GM12878 (cell line): ENCODE measurements at regions not wholly inside any gene's neighbourhood (a gene's known extent, or its start where the extent isn't known, plus 50 kb on each side); places are given as distances from the start of the nearest gene placed in this dataset.

ENCODE experiments used
- ATAC-seq: fragments of 200-7000 bp; cut with Tn5 transposase; 3 replicates; pipeline ENCODE4 v1.9.1; 2020; ENCODE audit warnings: mild to moderate bottlenecking, moderate library complexity
- BruUV-seq: library from RNA; stranded (reverse); fragments of 400-500 nt; replicated peaks from 2 replicates; lab custom pipeline; 2021; lab: Mats Ljungman, UMichigan
- CTCF ChIA-PET: fragments of 300-600 bp; sonication (Branson Sonifier 250); formaldehyde crosslinking; extraction: SDS; loops from one replicate; lab custom pipeline; 2021; ENCODE audit warnings: inconsistent platforms; lab: Yijun Ruan, JAX
- POLR2A ChIA-PET: fragments of 350-600 bp; formaldehyde crosslinking; extraction: SDS; loops from one replicate; lab custom pipeline; 2021; ENCODE audit warnings: inconsistent platforms; lab: Charles Lee
- RAD21 ChIA-PET: fragments of 300-600 bp; sonication (Branson Sonifier 250); formaldehyde crosslinking; loops from one replicate; lab custom pipeline; 2023; ENCODE audit warnings: antibody characterized with exemption; ENCODE audit not compliant: unreplicated experiment; lab: Charles Lee
- SMC1A ChIA-PET: fragments of 300-600 bp; sonication (Branson Sonifier 250); formaldehyde crosslinking; loops from one replicate; lab custom pipeline; 2023; ENCODE audit not compliant: unreplicated experiment, uncharacterized antibody; lab: Charles Lee
- DNase-seq: peaks from one replicate; pipeline ENCODE4 v3.0.0-alpha.2; 2011; ENCODE audit warnings: low read depth, low spot score
- FAIRE-seq: peaks from 3 replicates; lab custom pipeline; 2011; peaks lifted over from hg19 to GRCh38; lab: Jason Lieb, UNC
- H2AFZ ChIP-seq: 2 replicates; pipeline ENCODE4 v1.6.0; 2011; ENCODE audit warnings: low read depth, low read length, control low read depth; ENCODE audit not compliant: control insufficient read depth
- H3K27ac ChIP-seq: 2 replicates; pipeline ENCODE4 v1.5.1; 2011; ENCODE audit warnings: control low read depth; ENCODE audit not compliant: control insufficient read depth, insufficient read depth
- H3K27me3 ChIP-seq, 2 experiments: replicated peaks in 1 of 2; 2 replicates each; pipeline versions ENCODE4 v1.6.0 to v1.6.1; 2011; ENCODE audit warnings: low read length in 1 of 2; ENCODE audit not compliant: control insufficient read depth in 2 of 2, insufficient read depth in 2 of 2
- H3K36me3 ChIP-seq, 2 experiments: 2 replicates each; pipeline ENCODE4 v1.5.1; 2011; ENCODE audit warnings: low read length in 1 of 2; ENCODE audit not compliant: control insufficient read depth in 2 of 2, insufficient read depth in 2 of 2
- H3K4me1 ChIP-seq: 2 replicates; pipeline ENCODE4 v1.6.1; 2011; ENCODE audit warnings: mild to moderate bottlenecking, low read length, moderate library complexity, mixed read lengths; ENCODE audit not compliant: control insufficient read depth, insufficient read depth
- H3K4me2 ChIP-seq: 2 replicates; pipeline ENCODE4 v1.6.0; 2011; ENCODE audit warnings: control low read depth; ENCODE audit not compliant: control insufficient read depth, insufficient read depth
- H3K4me3 ChIP-seq: fragments of 200-600 bp; sonication (generic); 2 replicates; pipeline ENCODE4 v1.5.1; 2016
- H3K79me2 ChIP-seq: 2 replicates; pipeline ENCODE4 v1.6.0; 2011; ENCODE audit warnings: low read length; ENCODE audit not compliant: control insufficient read depth, insufficient read depth
- H3K9ac ChIP-seq: 2 replicates; pipeline ENCODE4 v1.8.0; 2011; ENCODE audit warnings: low read length, control low read depth, mixed read lengths; ENCODE audit not compliant: control insufficient read depth, insufficient read depth
- H3K9me3 ChIP-seq: replicated peaks from 3 replicates; pipeline ENCODE4 v1.5.1; 2011; ENCODE audit warnings: mild to moderate bottlenecking, low read length; ENCODE audit not compliant: control insufficient read depth, insufficient read depth
- H4K20me1 ChIP-seq: 2 replicates; pipeline ENCODE4 v1.6.0; 2011; ENCODE audit not compliant: control insufficient read depth, insufficient read depth
- JUND ChIP-seq: IDR thresholded peaks from 2 replicates; pipeline ENCODE4 v1.6.1; 2012; ENCODE audit warnings: low read depth, mild to moderate bottlenecking, low read length, improper control_type of control experiment, moderate library complexity
- SMAD1 ChIP-seq: fragments of 450-650 bp; IDR thresholded peaks from 2 replicates; pipeline ENCODE4 v1.6.1; 2018; ENCODE audit warnings: mild to moderate bottlenecking, low read depth; ENCODE audit not compliant: partially characterized antibody
- SUZ12 ChIP-seq: fragments of 200-600 bp; sonication (generic); IDR thresholded peaks from one replicate; pipeline ENCODE4 v1.6.1; 2018; ENCODE audit warnings: antibody characterized with exemption, mild to moderate bottlenecking; ENCODE audit not compliant: unreplicated experiment
- WRNIP1 ChIP-seq: IDR thresholded peaks from 2 replicates; pipeline ENCODE4 v1.6.1; 2011; ENCODE audit warnings: low read depth, low read length, improper control_type of control experiment, borderline replicate concordance
- WGBS: methylation state at CpG from one replicate; pipeline ENCODE4 v1.1.6; 2016; ENCODE audit warnings: low lambda C conversion rate; ENCODE audit not compliant: insufficient replicate concordance, insufficient coverage; ENCODE audit errors: missing lambda C conversion rate; 5-methylcytosine and 5-hydroxymethylcytosine counted together
- in situ Hi-C: fragments of 300-500 bp; cut with MboI; formaldehyde crosslinking; loops from 9 replicates; pipeline ENCODE4 v1.14.3; 2018; ENCODE audit warnings: mixed read lengths
- intact Hi-C: fragments of 100-400 bp; cut with micrococcal nuclease; formaldehyde crosslinking; loops from one replicate; pipeline ENCODE4 v1.14.2; 2022; ENCODE audit not compliant: unreplicated experiment
- TF ChIP-seq, protein P1 (sequence below): fragments of 450-650 bp; IDR thresholded peaks from 2 replicates; pipeline ENCODE4 v1.6.1; 2018; ENCODE audit warnings: borderline replicate concordance, mild to moderate bottlenecking; ENCODE audit not compliant: partially characterized antibody
- TF ChIP-seq, protein P2 (sequence below), 3 experiments: IDR thresholded peaks in 2 of 3; conservative IDR thresholded peaks in 1 of 3; 2 replicates each; pipeline ENCODE4 v1.5.1; 2011; ENCODE audit warnings: low read depth in 3 of 3, low read length in 3 of 3, mild to moderate bottlenecking in 3 of 3, control low read depth in 2 of 3, moderate library complexity in 2 of 3, inconsistent platforms in 1 of 3, mixed read lengths in 1 of 3; ENCODE audit not compliant: control insufficient read depth in 2 of 3, insufficient read depth in 1 of 3; ENCODE audit errors: extremely low read depth in 1 of 3

DNA sequence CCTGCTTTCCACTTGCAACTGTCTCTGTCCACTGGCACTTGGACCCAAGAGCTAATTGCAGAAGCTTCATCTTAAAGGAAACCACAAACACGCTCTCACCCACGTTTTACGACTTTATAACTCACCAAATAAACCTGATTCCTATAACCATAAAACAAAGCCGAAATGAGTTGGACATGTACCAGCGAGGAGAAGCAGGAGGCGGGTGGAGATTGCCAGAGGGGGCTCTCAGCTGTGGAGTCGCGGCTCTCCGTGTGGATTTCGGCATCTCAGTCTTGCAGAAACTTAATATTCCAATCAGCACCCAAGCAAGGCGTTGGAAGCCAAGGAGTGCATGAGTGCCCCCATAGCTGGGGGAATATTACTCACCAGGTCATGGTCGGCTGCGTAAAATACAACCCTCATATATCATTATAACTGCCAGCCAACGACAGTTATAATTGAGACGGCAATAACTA, 483.6 kb downstream of the MN1 start (continued):
- TF ChIP-seq, protein P1, sequence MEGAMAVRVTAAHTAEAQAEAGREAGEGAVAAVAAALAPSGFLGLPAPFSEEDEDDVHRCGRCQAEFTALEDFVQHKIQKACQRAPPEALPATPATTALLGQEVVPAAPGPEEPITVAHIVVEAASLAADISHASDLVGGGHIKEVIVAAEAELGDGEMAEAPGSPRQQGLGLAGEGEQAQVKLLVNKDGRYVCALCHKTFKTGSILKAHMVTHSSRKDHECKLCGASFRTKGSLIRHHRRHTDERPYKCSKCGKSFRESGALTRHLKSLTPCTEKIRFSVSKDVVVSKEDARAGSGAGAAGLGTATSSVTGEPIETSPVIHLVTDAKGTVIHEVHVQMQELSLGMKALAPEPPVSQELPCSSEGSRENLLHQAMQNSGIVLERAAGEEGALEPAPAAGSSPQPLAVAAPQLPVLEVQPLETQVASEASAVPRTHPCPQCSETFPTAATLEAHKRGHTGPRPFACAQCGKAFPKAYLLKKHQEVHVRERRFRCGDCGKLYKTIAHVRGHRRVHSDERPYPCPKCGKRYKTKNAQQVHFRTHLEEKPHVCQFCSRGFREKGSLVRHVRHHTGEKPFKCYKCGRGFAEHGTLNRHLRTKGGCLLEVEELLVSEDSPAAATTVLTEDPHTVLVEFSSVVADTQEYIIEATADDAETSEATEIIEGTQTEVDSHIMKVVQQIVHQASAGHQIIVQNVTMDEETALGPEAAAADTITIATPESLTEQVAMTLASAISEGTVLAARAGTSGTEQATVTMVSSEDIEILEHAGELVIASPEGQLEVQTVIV = no peak

DNA sequence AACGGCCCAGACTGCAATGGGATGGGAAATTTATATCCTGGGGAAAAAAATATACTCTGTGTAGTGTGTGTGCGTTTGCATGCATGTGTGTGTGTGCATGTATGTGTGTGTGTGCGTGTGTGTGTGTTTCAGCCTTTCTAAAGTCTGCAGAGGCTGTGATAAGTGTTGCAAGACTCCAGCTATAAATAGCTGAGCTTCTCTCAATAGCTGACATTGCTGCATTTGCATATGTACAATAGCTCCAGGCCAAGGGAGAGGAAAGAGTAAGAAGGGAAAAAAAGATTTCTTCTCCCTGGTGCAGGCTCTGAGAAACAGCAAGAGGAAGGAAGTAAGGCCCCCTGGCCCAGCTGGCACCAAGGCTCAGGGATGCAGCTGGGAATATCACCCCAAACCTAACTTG, 483.0 kb downstream of the MN1 start:
- FAIRE-seq = no peak
- intact Hi-C loops = no loop called here
- Histone ChIP-seq H3K27ac (no peak overlapping the region), H3K27me3 (no peaks in the 10 kb centered on the region), H2AFZ (no peak overlapping the region), H4K20me1 (no peaks in the 10 kb centered on the region), H3K9me3 (no peaks in the 10 kb centered on the region), H3K79me2 (no peaks in the 10 kb centered on the region), H3K4me2 (no peak overlapping the region), H3K4me1 (no peaks in the 10 kb centered on the region), H3K9ac (no peak overlapping the region), H3K4me3 (no peak overlapping the region), H3K36me3 (no peaks in the 10 kb centered on the region)
- WGBS = 5% methylated on average over 3 of the region's 3 CpGs
- in situ Hi-C loops = no loop called here
- ChIA-PET SMC1A (no interaction called here), POLR2A (no interaction called here), RAD21 (no interaction called here), CTCF (interaction anchor here (0.7 kb wide), 1 partner anchor 108 kb away, joined by 3 read pairs; no protein-coding TSS in a partner anchor)
- BruUV-seq = no TSS peak
- TF ChIP-seq JUND (no peak), WRNIP1 (no peak), SMAD1 (no peak), SUZ12 (no peak)
- TF ChIP-seq, protein P2, sequence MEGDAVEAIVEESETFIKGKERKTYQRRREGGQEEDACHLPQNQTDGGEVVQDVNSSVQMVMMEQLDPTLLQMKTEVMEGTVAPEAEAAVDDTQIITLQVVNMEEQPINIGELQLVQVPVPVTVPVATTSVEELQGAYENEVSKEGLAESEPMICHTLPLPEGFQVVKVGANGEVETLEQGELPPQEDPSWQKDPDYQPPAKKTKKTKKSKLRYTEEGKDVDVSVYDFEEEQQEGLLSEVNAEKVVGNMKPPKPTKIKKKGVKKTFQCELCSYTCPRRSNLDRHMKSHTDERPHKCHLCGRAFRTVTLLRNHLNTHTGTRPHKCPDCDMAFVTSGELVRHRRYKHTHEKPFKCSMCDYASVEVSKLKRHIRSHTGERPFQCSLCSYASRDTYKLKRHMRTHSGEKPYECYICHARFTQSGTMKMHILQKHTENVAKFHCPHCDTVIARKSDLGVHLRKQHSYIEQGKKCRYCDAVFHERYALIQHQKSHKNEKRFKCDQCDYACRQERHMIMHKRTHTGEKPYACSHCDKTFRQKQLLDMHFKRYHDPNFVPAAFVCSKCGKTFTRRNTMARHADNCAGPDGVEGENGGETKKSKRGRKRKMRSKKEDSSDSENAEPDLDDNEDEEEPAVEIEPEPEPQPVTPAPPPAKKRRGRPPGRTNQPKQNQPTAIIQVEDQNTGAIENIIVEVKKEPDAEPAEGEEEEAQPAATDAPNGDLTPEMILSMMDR (IDR thresholded peaks at IDR 0.05 in 2 of 3, conservative IDR thresholded peaks at IDR 0.05 in 1 of 3; ENCODE audit: control insufficient read depth in 2 of 3, extremely low read depth in 1 of 3, insufficient read depth in 1 of 3, low read depth in 3 of 3, low read length in 3 of 3) = no peak
- no peak for DNase-seq
- no peak for ATAC-seq
